ENCODE measurements at regions not wholly inside any gene's neighbourhood (a gene's known extent, or its start where the extent isn't known, plus 50 kb on each side); places are given as distances from the start of the nearest gene placed in this dataset.
A peak's percentile ranks its signal among the peaks of the same experiment; 100 is the strongest.

DNA sequence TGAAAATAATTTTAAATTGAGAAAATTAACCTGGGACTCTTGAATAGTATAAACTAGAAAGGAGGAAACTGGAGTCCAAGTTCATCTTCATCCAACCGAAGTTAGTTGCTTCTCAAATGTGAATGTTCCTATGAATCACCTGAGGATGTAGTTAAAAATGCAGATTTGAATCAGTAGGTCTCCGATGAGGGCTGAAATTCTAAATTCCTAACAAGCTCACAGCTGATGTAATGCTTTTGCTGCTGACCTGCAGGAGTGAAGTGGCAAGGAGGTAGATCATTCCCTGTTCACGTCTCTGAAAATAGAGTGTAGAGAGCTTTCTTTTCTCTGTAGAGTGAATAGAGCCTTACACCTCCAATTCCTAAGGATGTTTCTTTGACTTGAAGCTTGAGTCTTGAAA, 685.5 kb downstream of the CPS1 start:
- H3K27me3 ChIP-seq (ENCODE audit: control insufficient read depth, insufficient read depth, low read length, poor library complexity, severe bottlenecking): no peaks in the 10 kb centered on the region
- H3K36me3 ChIP-seq (ENCODE audit: control insufficient read depth, insufficient read depth, low read length): no peaks in the 10 kb centered on the region
- no peaks in the 10 kb centered on the region for H3K9me3 ChIP-seq (ENCODE audit: control insufficient read depth, low read length)
- no peaks in the 10 kb centered on the region for H3K4me1 ChIP-seq (ENCODE audit: control insufficient read depth, insufficient read depth, low read length)
- H3K27ac ChIP-seq (ENCODE audit: insufficient read depth, low read depth, low read length, poor library complexity, severe bottlenecking): no peak overlapping the region
- 96 to 98% methylated on average over 3 of the region's 3 CpGs for WGBS, 2 experiments
- H3K4me3 ChIP-seq (ENCODE audit: insufficient read depth, low read depth, low read length): no peak overlapping the region

DNA sequence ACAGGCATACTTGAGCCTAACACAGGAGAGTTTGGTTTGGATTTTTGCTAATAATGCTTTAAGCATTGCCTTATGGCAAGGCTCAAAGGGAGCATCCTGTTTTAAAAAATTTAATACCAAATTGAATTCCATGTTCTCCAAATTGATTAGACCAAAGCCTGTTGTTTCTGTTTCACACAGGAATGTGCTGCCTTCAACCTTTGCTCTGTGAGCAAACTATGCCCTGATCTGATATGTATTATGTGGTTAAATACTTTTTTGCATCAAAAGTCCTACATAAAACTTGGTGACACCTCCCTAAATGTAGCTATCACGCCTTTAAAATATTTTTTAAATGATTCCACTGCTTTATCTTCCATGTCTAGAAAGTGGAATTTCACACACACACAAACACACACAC, 691.4 kb downstream of the CPS1 start:
- no peaks in the 10 kb centered on the region for H3K36me3 ChIP-seq (ENCODE audit: control insufficient read depth, insufficient read depth, low read length)
- peaks cover 14% of the 10 kb centered on the region for H3K4me1 ChIP-seq (ENCODE audit: control insufficient read depth, insufficient read depth, low read length)
- H3K4me3 ChIP-seq (ENCODE audit: insufficient read depth, low read depth, low read length): no peak overlapping the region
- 82 to 100% methylated on average over 1 of the region's 1 CpG for WGBS, 2 experiments
- no peaks in the 10 kb centered on the region for H3K9me3 ChIP-seq (ENCODE audit: control insufficient read depth, low read length)
- H3K27me3 ChIP-seq (ENCODE audit: control insufficient read depth, insufficient read depth, low read length, poor library complexity, severe bottlenecking): no peaks in the 10 kb centered on the region
- H3K27ac ChIP-seq (ENCODE audit: insufficient read depth, low read depth, low read length, poor library complexity, severe bottlenecking): no peak overlapping the region

DNA sequence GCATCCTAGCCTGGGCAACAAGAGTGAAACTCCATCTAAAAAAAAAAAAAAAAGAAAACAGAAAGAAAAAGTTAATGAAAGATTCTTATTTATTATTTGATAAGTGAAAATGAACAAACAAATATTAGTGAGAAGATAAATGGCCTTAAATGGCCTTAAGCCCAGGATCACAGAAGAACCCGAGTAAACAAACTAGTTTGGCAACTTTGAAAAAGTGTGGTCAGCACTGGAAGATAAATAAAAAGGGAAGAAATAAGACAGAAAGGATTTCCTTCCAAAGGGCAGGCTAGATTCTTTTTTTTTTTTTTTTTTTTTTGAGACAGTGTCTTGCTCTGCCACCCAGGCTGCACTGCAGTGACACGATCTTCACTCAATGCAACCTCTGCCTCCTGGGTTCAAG, 692.4 kb downstream of the CPS1 start:
- Histone ChIP-seq H3K27ac (ENCODE audit: insufficient read depth, low read depth, low read length, poor library complexity, severe bottlenecking) (no peak overlapping the region), H3K36me3 (ENCODE audit: control insufficient read depth, insufficient read depth, low read length) (no peaks in the 10 kb centered on the region), H3K9me3 (ENCODE audit: control insufficient read depth, low read length) (no peaks in the 10 kb centered on the region), H3K4me3 (ENCODE audit: insufficient read depth, low read depth, low read length) (no peak overlapping the region), H3K27me3 (ENCODE audit: control insufficient read depth, insufficient read depth, low read length, poor library complexity, severe bottlenecking) (no peaks in the 10 kb centered on the region), H3K4me1 (ENCODE audit: control insufficient read depth, insufficient read depth, low read length) (peaks cover 14% of the 10 kb centered on the region)
- 93 to 96% methylated on average over 2 of the region's 2 CpGs for WGBS, 2 experiments

DNA sequence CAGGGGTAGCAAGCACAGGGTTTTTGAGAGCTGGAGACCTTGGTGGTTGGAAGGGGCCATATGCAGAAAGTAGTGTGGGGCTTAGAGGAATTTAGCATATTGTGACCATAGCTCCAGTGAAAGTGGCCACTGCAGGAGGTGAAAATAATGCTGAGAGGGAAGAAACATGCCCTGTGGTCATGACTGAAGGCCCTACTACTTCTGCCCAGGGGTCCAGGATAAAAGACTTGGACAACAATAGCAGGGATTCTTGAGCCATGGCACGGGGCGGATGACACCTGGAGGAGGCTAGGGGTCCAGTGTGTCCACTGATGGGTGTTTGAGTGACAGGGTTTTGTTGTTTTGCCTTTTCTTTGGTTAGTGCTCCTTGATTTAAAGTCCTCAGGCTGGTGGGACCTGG, 694.6 kb downstream of the CPS1 start:
- no peaks in the 10 kb centered on the region for H3K36me3 ChIP-seq (ENCODE audit: control insufficient read depth, insufficient read depth, low read length)
- H3K4me1 ChIP-seq (ENCODE audit: control insufficient read depth, insufficient read depth, low read length): peaks cover 14% of the 10 kb centered on the region
- no peaks in the 10 kb centered on the region for H3K9me3 ChIP-seq (ENCODE audit: control insufficient read depth, low read length)
- H3K4me3 ChIP-seq (ENCODE audit: insufficient read depth, low read depth, low read length): no peak overlapping the region
- H3K27me3 ChIP-seq (ENCODE audit: control insufficient read depth, insufficient read depth, low read length, poor library complexity, severe bottlenecking): no peaks in the 10 kb centered on the region
- 29 to 45% methylated on average over 2 of the region's 2 CpGs for WGBS, 2 experiments
- peak overlapping the region; percentile 58 for H3K27ac ChIP-seq (ENCODE audit: insufficient read depth, low read depth, low read length, poor library complexity, severe bottlenecking)

DNA sequence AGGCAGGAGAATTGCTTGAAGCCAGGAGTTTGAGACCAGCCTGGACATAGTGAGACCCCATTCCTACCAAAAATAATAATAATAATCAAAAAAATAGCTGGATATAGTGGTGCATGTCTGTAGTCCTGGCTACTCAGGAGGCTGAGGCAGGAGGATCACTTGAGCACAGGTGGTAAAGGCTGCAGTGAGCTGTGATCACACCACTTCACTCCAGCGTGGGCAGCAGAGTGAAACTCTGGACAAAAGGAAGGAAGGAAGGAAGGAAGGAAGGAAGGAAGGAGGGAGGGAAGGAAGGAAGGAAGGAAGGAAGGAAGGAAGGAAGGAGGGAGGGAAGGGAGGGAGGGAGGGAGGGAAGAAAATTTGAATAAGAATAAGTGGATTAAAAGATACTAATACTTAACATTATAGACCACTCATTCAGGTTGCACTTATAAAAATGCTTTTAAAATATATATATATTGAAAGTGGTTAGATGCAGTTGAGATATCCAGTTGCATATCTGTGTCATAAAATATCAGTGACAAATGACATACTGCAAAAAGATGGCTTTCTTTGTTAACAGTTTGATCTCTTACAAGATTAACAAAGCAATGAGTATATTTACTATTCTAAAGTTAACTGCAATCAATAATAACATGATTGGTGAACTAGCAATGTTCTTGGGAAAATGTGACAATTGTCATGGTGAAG, 702.4 kb downstream of the CPS1 start:
- H3K36me3 ChIP-seq (ENCODE audit: control insufficient read depth, insufficient read depth, low read length): no peaks in the 10 kb centered on the region
- WGBS, 2 experiments: 100% methylated on average over 1 of the region's 1 CpG
- no peaks in the 10 kb centered on the region for H3K9me3 ChIP-seq (ENCODE audit: control insufficient read depth, low read length)
- no peaks in the 10 kb centered on the region for H3K27me3 ChIP-seq (ENCODE audit: control insufficient read depth, insufficient read depth, low read length, poor library complexity, severe bottlenecking)
- H3K4me1 ChIP-seq (ENCODE audit: control insufficient read depth, insufficient read depth, low read length): no peaks in the 10 kb centered on the region
- H3K4me3 ChIP-seq (ENCODE audit: insufficient read depth, low read depth, low read length): no peak overlapping the region
- H3K27ac ChIP-seq (ENCODE audit: insufficient read depth, low read depth, low read length, poor library complexity, severe bottlenecking): no peak overlapping the region

DNA sequence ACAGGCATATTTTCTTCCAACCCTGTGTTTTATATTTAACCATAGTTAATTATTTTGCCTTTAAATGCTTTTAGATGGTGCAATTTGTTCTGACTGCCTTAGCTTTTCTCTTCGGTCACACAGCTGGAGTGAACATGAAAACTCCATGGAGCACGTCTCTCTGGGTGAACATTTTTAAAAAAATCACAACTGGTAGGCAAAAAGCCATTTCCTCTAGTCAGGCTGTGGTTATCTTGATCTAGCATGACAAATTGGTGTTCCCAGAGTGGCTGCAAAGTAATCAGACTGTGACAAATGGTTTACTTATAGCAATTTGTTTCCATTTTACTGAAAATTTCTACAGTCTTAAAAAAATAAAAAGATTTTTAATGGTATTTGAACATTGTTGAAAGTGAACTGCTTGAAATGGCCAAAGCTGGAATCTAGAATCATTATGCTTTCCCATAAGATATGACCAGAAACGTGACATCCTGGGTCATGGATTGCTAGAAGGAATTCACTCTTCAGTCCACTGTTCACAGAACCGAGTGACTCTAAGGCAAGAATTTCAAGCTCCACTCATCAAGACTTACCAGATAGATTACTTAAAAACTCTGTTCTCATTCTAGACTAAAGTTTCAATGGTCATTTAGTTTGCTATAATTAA, 703.6 kb downstream of the CPS1 start:
- 89 to 92% methylated on average over 4 of the region's 4 CpGs for WGBS, 2 experiments
- Histone ChIP-seq H3K4me3 (ENCODE audit: insufficient read depth, low read depth, low read length) (no peak overlapping the region), H3K9me3 (ENCODE audit: control insufficient read depth, low read length) (no peaks in the 10 kb centered on the region), H3K4me1 (ENCODE audit: control insufficient read depth, insufficient read depth, low read length) (no peaks in the 10 kb centered on the region), H3K27ac (ENCODE audit: insufficient read depth, low read depth, low read length, poor library complexity, severe bottlenecking) (no peak overlapping the region), H3K27me3 (ENCODE audit: control insufficient read depth, insufficient read depth, low read length, poor library complexity, severe bottlenecking) (no peaks in the 10 kb centered on the region), H3K36me3 (ENCODE audit: control insufficient read depth, insufficient read depth, low read length) (no peaks in the 10 kb centered on the region)

DNA sequence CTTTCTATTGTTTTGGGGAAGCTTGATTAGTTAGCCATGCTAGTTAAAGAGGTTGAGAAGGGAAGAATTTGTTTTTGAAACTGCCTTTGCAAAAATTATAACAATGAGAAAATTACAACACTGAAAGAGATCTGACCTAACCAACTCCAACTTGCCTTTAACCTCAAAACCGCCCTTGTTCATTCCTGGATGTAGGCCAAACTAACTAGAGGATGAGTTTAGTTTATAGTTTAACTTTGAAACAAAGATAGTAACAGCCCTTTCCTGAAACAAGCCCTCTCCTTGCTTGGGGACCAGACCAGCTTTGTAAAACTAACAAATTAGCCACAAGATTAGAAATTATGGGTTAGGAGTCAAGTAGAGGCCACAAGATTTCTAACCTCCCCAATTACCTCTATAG, 713.9 kb downstream of the CPS1 start:
- Histone ChIP-seq H3K27me3 (ENCODE audit: control insufficient read depth, insufficient read depth, low read length, poor library complexity, severe bottlenecking) (no peaks in the 10 kb centered on the region), H3K4me3 (ENCODE audit: insufficient read depth, low read depth, low read length) (no peak overlapping the region), H3K27ac (ENCODE audit: insufficient read depth, low read depth, low read length, poor library complexity, severe bottlenecking) (no peak overlapping the region), H3K36me3 (ENCODE audit: control insufficient read depth, insufficient read depth, low read length) (no peaks in the 10 kb centered on the region), H3K9me3 (ENCODE audit: control insufficient read depth, low read length) (no peaks in the 10 kb centered on the region), H3K4me1 (ENCODE audit: control insufficient read depth, insufficient read depth, low read length) (no peaks in the 10 kb centered on the region)
- WGBS, 2 experiments: 92% methylated on average over 1 of the region's 1 CpG; no CpG with 5 or more reads in 1 of the 2 experiments

DNA sequence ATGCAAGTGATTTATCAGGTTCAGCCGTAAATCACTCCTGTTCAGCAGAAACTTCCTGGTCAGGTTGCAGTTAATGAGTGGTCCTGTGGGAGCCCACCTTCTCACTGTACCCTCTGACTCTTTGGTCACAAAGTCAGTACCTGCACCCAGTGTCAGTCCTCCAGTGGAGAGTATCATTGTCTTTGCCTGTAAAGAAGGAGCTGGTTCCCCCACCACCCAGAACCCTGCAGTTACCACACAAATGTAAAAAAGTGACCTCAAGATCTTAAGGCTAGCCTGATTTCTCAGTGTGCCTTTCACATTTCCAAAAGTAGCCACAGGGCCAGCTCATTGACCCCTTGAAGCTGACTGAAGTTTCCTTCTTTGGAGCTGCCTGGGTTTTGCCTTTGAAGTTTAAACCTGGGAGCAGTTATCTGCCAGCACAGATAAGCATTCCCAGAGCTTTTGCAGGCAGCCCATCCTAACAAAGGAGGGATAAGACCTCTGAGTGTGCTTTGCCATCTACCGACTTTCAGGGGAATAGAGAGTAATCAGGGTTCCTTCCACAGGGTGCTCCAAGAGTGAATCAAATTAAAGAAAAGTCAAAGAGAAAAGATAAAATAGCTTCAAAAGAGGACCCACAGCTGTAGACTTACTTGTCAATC, 725.2 kb downstream of the CPS1 start:
- H3K4me1 ChIP-seq (ENCODE audit: control insufficient read depth, insufficient read depth, low read length): peaks cover 15% of the 10 kb centered on the region
- no peak overlapping the region for H3K4me3 ChIP-seq (ENCODE audit: insufficient read depth, low read depth, low read length)
- WGBS, 2 experiments: 50 to 61% methylated on average over 2 of the region's 2 CpGs
- H3K9me3 ChIP-seq (ENCODE audit: control insufficient read depth, low read length): no peaks in the 10 kb centered on the region
- H3K27me3 ChIP-seq (ENCODE audit: control insufficient read depth, insufficient read depth, low read length, poor library complexity, severe bottlenecking): no peaks in the 10 kb centered on the region
- peak overlapping the region; percentile 38 for H3K27ac ChIP-seq (ENCODE audit: insufficient read depth, low read depth, low read length, poor library complexity, severe bottlenecking)
- H3K36me3 ChIP-seq (ENCODE audit: control insufficient read depth, insufficient read depth, low read length): no peaks in the 10 kb centered on the region

DNA sequence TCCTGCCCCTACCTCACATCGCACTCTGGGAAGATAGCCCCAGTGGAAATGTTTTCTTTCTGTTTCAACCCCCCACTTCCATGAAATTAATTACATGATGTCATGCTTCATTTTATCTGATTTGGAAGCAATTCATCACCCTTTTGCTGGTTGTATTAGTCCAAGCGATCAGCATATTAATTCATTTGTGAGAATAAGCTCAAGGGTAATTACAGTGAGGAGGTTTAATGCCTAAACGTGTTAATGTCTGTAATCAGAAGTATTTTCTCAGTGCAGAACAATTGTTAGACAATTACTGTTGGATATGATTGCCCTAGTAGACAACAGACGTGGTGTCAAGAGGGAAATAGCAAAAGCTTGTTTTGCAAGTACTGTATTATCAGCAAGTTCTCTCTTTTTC, 746.3 kb downstream of the CPS1 start:
- no peaks in the 10 kb centered on the region for H3K27me3 ChIP-seq (ENCODE audit: control insufficient read depth, insufficient read depth, low read length, poor library complexity, severe bottlenecking)
- 85 to 86% methylated on average over 3 to 4 of the region's 4 CpGs for WGBS, 2 experiments
- no peak overlapping the region for H3K27ac ChIP-seq (ENCODE audit: insufficient read depth, low read depth, low read length, poor library complexity, severe bottlenecking)
- no peak overlapping the region for H3K4me3 ChIP-seq (ENCODE audit: insufficient read depth, low read depth, low read length)
- no peaks in the 10 kb centered on the region for H3K36me3 ChIP-seq (ENCODE audit: control insufficient read depth, insufficient read depth, low read length)
- no peaks in the 10 kb centered on the region for H3K4me1 ChIP-seq (ENCODE audit: control insufficient read depth, insufficient read depth, low read length)
- H3K9me3 ChIP-seq (ENCODE audit: control insufficient read depth, low read length): no peaks in the 10 kb centered on the region

DNA sequence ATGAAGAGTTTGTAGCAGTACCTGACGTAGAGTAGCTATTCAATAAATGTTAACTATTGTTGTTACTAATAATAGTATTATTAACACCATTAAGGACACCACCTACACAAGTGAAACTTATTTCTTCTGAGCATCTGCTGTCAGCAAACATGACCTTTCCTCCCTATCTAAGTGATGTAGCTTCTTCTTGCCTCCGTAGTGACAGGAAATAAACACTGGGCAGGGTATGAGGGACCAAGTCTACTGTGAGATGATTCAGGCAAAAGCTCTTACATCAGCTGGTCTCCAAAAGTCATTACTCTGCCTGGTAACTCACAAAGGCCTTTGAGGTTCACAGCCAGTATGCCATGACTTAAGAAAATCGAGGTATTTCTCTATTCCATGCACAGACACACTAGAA, 750.5 kb downstream of the CPS1 start:
- WGBS, 2 experiments: 89 to 90% methylated on average over 2 of the region's 3 CpGs
- no peaks in the 10 kb centered on the region for H3K27me3 ChIP-seq (ENCODE audit: control insufficient read depth, insufficient read depth, low read length, poor library complexity, severe bottlenecking)
- no peaks in the 10 kb centered on the region for H3K9me3 ChIP-seq (ENCODE audit: control insufficient read depth, low read length)
- H3K4me3 ChIP-seq (ENCODE audit: insufficient read depth, low read depth, low read length): no peak overlapping the region
- H3K36me3 ChIP-seq (ENCODE audit: control insufficient read depth, insufficient read depth, low read length): no peaks in the 10 kb centered on the region
- H3K27ac ChIP-seq (ENCODE audit: insufficient read depth, low read depth, low read length, poor library complexity, severe bottlenecking): no peak overlapping the region
- H3K4me1 ChIP-seq (ENCODE audit: control insufficient read depth, insufficient read depth, low read length): no peaks in the 10 kb centered on the region
